Stimulated activated CD4-positive, alpha-beta T cell treated with anti-CD3 and anti-CD28 coated beads, Interleukin-4, amount 100 ng/mL, for 1 hour (primary cell): ENCODE measurements at regions not wholly inside any gene's neighbourhood (a gene's known extent, or its start where the extent isn't known, plus 50 kb on each side); places are given as distances from the start of the nearest gene placed in this dataset.
"Not testable (repeated sequence)": the region's sequence is repeated elsewhere in the genome, so short reads cannot be mapped to it uniquely, and the experiment has no call there.

ENCODE experiments used
- DNase-seq: peaks from one replicate; pipeline ENCODE4 v3.0.0-alpha.2; 2020

- no peak for DNase-seq
These were observed 135.2 kb upstream of the FAM9C start for GRCh38 chrX:13179586-13179985.

GRCh38 chrX:13179100-13179499 is 134.7 kb upstream of the FAM9C start:
- no peak for DNase-seq

DNA sequence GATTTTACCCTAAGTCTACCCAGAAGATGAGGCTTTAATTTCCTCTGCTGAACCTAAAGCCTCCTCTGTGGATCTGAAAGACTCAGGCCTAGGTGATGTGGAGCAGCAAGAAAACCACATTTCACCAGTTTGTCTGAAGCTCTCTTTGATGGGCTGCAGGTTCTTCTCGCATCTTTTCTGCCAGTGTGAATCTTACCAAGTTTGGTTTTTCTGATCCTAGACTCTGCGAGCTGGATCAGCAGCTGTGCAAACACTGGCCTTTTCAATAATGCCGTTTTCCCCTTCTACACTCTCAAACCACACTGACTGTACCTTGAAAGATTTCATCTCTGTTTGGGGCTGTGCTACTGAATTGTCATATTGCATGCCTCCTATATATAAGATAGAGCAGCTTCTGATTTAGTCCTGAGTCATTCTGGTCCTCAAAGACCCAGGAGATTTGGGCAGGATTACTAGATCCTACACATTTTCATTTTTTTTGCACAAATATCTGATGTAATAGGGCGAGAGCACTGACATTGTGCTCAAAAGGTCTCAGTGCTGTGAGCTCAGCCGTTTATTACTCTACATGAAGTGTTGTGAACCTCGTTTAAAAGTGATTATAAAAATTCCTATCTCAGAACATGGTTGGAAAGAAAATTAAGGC is 133.6 kb upstream of the FAM9C start:
- DNase-seq, result no peak

DNA sequence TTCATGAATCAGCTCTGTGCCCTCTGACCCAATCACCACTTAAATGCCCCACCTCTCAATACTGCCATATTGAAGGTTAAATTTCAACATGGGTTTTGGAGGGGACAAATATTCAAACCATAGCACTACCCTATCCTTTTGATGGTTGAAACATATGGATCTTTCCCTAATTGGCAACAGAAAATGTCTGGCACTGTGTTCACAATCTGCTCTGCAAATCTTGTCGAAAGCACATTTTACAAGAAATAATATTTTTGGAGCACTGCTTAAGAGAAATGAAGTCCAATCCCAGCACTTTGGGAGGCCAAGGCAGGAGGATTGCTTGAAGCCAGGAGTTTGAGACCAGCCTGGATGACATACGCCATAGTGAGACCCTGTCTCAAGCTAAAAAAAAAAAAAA is 130.6 kb upstream of the FAM9C start:
- no peak for DNase-seq

- no peak for DNase-seq
These were observed 126.6 kb upstream of the FAM9C start for GRCh38 chrX:13170966-13171558.

GRCh38 chrX:13169684-13170083 is 125.3 kb upstream of the FAM9C start:
- DNase-seq, result no peak

- DNase-seq, result no peak
These were observed 123.8 kb upstream of the FAM9C start for GRCh38 chrX:13168269-13168668.

DNA sequence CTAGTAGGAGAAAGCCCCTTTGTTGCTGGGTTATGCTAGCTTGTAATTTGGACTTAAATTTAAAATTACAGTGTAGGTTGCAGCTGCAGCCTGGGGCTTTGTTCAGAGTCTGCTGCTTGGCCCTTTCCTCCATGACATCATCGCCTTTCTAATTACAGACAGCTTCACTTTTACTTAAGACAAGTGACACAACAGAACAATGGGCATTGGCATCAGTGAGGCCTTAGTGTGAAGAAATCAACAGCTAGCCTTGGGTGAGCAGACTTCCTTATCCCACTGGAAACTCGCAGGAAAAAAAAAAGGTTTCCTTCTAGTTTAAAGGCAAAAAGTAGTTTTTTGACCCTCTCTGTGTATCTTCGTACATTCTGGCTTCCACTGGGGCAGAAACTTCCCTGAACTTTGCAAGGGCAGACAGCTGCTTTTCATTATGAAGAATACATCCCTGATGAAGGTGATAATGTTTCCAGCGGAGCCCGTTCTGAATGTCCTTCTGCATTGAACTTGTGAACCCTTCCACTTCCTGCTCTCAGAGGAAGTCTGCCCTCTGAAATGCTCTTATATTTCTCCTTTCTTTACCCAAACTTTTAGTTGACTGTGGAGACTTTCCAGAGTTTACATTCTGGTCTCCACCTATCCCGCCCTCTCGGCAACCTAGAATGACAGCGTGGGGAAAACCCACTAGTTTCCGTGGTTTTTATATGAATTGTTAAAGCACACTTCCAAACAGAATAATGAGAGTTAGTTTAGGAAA is 123.2 kb upstream of the FAM9C start:
- DNase-seq, result no peak

DNA sequence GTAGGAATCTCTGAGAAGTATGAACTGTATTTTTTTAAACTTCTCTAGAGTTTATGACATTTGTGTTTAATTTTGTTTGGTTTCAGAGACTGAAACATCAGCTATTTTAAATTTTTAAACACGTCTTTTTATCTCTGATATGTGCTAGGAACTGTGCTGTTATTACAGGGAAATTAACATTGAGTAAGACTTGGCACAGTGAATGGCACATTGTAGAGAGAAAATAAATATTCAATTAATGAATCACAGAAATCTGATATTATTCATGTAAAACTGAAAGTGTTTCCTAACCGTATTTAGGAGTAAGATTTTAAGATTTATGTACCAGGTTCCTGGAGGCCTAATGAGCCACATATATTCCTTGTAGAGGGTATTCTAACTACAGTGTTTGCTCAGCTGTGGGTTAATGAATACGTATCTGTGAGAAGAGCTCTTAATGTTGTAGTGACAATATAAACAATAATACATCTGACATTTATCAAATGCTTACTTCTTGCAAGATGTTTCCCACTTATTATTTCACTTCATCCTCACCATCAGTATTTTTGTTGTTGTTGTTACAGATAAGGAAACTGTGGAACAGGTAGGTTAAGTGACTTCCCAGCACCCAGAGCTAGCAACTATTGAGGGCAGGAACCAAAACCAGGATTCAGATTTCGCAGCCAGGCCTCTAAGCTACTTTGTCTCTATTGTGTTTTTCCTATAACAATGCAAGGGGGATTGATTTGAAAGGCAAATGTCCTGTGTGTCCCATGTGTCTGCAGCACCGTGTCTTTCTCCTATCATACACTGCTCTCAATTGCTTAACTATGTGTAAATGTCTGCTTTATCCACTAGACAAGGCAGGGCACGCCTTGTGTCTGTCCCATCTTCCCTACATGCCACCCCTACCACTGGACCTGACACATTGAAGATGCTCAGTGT is 121.1 kb upstream of the FAM9C start:
- DNase-seq, result no peak

GRCh38 chrX:13164611-13165010 is 120.2 kb upstream of the FAM9C start:
- no peak for DNase-seq

DNA sequence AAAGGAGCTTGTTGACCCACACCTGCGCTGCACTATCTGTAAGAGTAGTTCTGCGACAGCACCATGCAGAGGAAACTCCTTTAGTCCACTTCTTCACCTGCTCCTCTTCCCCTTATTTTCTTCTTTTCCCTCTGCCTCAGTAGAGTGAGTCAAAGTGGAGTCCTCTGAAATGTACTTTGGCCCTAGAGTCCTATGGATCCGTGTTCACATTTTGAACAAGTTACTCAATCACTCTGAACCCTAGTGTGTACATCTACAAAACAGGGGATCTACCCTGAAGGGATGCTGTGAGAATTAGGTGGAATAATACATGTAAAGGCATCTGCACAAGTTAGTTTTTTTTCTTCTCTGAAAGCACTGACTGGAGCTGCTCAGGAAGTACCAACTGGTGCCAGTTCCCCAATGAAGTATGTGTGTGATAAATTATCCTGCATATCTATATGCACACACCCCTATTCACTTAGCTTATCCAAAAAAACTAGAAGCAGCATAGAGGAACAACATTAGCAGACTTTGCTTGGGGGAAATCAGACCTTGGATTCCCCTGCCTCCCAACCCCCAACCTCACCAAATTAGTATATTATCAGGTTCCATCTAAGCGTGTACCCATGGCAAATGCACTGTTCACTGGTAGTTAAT is 118.5 kb upstream of the FAM9C start:
- no peak for DNase-seq

- no peak for DNase-seq
These were observed 115.5 kb upstream of the FAM9C start for GRCh38 chrX:13159886-13160285.

DNA sequence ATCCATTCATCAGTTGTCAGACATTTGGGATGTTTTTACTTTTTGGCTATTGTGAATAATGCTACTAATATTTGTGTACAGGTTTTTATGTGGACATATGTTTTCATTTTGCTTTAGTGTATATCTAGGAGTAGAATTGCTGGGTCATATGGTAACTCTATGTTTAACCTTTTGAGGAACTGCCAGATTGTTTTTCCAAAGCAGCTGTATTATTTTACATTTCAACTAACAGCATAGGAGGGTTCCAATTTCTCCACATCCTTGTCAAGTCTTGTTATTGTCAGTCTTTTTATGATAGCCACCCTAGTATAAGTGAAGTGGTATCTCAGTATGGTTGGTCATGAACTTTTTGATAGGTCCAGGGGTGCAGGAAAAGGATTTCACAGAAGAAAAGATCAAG is 114.5 kb upstream of the FAM9C start:
- DNase-seq, result no peak

- DNase-seq, result not testable (repeated sequence)
These were observed 111.1 kb upstream of the FAM9C start for GRCh38 chrX:13155550-13155949.

DNA sequence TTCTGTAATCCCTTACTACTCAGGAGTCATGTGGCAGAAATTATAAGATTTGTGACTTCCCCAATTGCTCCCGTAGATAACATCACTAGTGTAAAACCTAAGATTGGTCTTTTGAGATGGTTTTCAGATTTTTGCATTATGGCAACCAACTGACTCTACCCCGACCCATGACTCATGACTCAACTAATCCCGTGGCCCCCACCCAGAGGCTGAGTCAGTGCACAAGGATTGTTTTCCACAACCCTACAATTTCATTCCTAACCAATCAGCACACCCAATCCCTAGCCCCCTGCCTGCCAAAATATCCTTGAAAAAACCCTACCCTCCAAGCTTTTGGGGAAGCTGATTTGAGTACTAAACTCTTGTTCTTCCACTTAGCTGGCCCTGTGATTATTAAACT is 109.4 kb upstream of the FAM9C start:
- DNase-seq, result no peak

DNA sequence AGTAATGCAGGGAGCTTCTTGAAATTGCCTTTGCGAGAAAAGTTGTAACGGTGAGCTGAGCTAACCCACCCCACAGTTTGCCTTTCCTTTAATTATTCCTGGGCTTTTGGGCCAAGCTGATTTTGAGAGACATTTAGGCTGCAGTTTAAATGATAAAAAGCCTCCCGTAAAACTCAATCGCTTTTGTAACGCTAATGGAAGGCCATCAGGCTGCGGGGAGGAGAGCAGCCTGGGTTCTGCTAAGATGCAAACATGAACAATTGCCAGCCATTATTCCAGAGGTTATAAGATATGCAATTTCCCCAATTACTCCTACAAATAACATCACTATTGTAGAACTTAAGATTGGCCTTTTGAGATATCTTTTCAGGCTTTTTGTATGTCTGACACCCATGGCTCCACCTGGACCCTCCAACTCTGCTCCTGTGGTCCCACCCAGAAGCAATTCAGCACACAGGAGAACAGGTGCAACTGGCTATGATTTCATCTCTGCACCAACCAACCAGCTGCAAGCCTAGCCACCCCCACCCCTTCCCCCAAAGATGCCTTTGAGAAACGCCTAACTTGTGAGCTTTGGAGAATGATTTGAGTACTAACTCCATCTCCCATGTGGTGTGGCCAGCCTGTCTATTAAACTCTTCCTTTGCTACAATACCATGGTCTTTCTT is 108.2 kb upstream of the FAM9C start:
- no peak for DNase-seq

DNA sequence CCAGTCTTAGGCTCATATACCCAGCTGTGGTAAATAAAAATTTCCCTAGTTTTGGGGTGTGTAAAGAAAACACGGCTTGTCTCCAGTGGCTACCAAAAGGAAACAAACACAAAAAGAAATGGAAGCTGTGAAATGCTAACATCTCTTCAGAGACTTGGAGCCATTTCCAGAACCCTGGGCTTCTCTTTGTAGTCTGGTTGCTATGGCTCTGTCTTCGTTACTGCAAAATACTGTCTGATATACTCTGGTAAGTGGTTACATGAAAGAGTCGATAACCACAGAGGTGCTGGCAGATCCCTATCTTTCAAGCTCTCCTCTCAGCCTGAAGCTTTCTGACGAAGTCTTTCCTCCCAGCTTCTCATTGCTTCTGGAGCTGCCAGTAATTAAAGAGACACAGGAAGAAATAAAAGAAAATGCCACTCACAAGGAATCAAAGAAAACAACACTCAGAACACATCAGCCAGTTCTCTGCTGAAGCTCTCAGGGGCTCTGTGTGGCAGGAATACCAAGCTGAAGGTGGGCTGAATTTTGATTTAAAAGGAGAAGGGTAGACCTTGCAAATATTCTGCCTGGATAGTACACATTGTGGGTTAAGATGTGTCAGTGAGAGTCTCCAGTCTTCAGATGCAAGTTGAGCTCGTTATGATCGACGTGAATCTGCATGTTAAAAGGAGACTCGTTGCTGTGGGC is 107.6 kb upstream of the FAM9C start:
- no peak for DNase-seq

DNA sequence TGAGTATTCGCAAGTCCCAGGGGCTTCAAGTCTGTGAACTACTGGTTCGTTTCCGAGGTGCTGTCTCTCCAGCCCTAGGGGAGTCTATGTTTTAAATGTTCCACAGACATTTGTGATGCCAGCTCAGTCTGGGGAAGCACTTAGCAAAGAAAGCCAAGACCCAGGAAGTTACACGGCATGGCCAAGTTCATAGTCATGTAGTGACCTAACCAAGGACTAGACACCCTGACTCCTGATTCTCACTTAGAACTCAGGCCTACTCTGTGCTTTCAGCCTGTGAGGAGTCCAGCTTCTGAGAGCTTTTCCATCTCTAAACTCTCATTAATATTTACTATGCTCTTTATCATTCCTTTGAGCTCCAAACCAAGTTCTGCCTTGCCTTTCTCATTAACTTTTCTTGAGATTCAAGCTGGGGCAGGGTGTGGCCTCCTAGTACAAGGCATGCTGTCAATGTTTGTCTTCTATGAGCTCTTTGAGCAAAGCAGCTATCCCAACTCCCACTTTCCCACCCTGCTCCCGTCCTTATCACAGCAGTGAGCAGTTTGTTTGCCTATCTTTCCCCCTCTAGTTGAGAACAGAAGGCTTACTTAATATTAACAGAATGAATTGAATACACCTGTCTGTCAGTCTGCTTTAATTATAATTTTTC is 105.4 kb upstream of the FAM9C start:
- DNase-seq, result no peak

GRCh38 chrX:13147733-13148132 is 103.3 kb upstream of the FAM9C start:
- no peak for DNase-seq

GRCh38 chrX:13147147-13147546 is 102.7 kb upstream of the FAM9C start:
- no peak for DNase-seq
